Fibroblast of skin of scalp (primary cell): ENCODE measurements at regions not wholly inside any gene's neighbourhood (a gene's known extent, or its start where the extent isn't known, plus 50 kb on each side); places are given as distances from the start of the nearest gene placed in this dataset.
A peak's percentile ranks its signal among the peaks of the same experiment; 100 is the strongest.
"Not testable (repeated sequence)": the region's sequence is repeated elsewhere in the genome, so short reads cannot be mapped to it uniquely, and the experiment has no call there.

Experiments used
- DNase-seq: peaks from one replicate; pipeline ENCODE4 v3.0.0-alpha.2; 2013

GRCh38 chr7:145252031-145252430, 416.2 kb upstream of the TPK1 start:
- DNase-seq: no peak

- no peak for DNase-seq
Observed at GRCh38 chr7:145224775-145225174, 388.9 kb upstream of the TPK1 start.

GRCh38 chr7:145219461-145219860, 383.6 kb upstream of the TPK1 start:
- no peak for DNase-seq

DNA sequence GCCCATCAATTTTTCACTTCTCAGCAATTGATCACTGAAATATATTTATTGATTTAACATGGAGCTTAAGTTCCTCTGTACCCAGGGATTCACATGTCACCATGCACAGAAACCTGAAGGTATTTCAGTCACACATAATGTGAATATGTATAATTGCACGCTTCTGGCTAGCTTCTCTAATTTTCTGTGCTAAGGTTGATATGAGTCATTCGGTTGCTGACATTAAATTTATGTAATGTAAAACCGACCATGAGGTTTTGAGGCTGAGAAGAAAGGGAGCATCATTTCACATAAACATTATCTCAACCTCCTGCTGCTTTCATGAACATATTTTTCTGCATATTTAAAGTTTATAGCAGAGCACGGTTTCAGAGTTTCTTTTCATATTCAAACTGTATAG, 381.0 kb upstream of the TPK1 start:
- no peak for DNase-seq

GRCh38 chr7:145212050-145212449, 376.2 kb upstream of the TPK1 start:
- DNase-seq: no peak

DNA sequence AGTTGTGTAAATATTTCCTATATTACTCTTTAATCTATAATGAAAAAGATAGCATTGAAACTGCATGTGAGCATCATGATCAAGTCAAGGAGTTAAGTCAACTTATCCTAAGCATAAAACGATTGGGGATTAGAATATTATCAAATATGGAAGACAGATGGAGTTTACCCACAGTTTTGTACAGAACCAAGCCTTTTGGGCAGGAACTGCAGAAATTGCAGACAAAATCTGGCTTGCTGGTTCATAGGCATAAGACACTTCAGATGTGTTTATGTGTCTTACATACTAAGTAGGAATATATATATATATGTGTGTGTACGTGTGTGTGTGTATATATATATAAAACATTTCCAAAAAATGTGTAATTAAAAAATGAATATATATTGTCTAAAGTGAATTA, 375.4 kb upstream of the TPK1 start:
- no peak for DNase-seq

DNA sequence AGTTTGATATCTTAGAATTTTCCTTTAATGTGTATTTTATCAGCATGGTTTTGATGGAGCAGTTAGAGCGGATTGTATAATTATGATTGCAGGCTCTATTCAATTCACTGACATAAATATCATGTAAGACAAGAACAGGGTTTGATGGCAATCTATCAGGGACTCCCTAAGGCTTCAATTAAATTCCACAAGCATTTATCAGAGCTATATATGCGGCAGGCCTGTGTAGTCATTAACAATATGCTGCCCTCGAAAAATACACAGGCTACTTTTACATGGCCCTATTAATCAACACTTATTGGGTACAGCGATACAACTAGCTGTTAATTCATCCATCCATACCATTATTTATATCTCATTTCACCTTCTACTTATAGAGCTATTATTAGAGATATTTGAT, 358.1 kb upstream of the TPK1 start:
- DNase-seq: no peak

DNA sequence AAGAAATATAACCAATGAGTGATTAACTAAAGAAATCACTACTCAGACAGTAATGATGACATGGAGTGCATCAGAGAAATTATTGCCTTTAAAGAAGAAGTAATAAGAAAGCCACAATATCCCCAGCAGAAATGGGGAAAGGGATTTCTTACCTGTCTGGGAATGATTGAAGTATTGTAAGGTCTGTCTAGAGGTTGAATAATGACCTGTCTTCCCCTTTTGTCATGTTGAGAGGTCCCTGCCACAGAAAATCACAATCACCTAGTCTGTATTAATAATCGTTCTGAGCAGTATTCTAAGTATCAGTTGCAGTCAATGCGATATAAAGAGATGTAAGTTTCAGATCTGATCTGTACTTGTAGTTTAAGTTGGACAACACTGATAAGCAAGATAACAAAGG, 349.1 kb upstream of the TPK1 start:
- no peak for DNase-seq

GRCh38 chr7:145183069-145183468, 347.2 kb upstream of the TPK1 start:
- DNase-seq: no peak

GRCh38 chr7:145175366-145175765, 339.5 kb upstream of the TPK1 start:
- no peak for DNase-seq

GRCh38 chr7:145169908-145170307, 334.1 kb upstream of the TPK1 start:
- DNase-seq: no peak

DNA sequence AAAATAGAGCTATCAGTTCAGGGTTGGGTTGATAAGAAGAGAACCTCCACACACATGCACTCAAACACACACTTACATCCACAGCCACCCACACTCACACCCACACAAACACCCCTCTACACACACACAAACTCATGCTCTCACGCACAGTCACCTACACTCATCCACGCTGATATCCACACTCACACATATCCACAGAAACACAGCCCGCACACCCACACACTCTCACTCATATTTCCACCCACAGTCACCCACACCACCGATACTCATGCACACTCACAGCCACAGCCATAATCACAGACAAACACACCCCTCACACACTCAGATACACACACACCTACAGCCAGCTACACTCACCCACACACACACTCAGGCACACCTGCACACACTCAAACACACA, 333.0 kb upstream of the TPK1 start:
- DNase-seq: no peak

DNA sequence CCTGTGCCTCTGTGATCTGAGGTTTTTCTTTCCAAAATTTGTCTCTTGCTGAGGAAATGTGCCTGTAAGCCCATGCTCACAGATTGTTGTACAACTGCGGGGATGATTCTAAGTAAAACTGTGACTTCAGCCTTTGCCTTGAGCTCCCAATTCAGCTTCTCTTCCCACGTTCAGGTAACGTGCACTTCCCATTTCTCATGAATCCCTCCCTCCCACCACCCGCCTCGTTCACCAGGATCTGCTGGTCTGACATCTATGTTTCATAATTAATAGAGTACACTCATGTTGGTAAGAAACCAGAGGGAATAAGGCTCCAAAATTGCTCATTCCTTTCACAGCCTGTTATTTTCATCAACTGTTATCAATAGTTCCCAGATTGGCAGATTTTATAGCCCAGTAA, 332.6 kb upstream of the TPK1 start:
- no peak for DNase-seq

DNA sequence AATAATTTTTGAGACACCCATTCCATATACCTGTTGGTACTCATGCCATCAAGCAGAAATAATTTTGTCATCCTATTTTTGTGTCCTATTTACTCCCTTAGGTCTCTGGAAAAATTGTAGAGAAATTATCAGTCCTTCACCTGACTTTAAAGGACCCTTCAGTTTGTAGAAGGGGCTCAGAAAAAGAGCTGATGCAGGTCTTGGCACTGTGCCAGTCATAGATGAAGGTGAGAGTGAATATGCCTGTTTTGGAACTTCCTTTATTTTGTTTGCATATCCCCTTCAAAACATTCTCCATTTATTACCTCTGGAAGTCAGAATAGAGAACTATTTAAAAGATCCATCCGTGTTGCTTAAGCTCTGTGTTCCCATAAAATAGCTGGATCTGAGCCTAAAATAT, 321.0 kb upstream of the TPK1 start:
- DNase-seq: no peak

GRCh38 chr7:145152589-145152988, 316.7 kb upstream of the TPK1 start:
- DNase-seq: no peak

- DNase-seq: no peak
Observed at GRCh38 chr7:145151676-145152075, 315.8 kb upstream of the TPK1 start.

GRCh38 chr7:145147865-145148264, 312.0 kb upstream of the TPK1 start:
- no peak for DNase-seq

- DNase-seq: no peak
Observed at GRCh38 chr7:145143685-145144084, 307.8 kb upstream of the TPK1 start.

- DNase-seq: no peak
Observed at GRCh38 chr7:145134377-145134776, 298.5 kb upstream of the TPK1 start.

GRCh38 chr7:145123502-145123901, 287.6 kb upstream of the TPK1 start:
- no peak for DNase-seq

DNA sequence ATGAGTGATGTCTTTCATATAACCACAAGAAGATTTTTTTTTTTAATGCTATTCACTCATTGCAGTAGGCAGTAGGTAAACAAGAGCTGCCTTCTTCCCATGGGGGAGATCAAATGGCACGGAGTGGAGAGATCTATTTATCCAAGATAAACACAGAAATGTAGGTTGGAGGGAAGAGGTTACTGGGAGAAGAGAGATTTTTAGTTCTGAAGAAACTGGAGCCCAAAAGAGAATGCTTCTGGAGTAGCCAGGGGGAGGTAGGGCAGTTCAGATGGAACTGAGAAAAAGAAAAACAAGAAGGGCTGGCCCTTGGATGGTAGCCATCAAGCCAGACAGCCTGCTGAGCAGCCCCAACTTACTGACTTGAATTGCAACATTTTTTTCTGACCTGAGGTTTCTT, 270.1 kb upstream of the TPK1 start:
- DNase-seq: peak; percentile 1

DNA sequence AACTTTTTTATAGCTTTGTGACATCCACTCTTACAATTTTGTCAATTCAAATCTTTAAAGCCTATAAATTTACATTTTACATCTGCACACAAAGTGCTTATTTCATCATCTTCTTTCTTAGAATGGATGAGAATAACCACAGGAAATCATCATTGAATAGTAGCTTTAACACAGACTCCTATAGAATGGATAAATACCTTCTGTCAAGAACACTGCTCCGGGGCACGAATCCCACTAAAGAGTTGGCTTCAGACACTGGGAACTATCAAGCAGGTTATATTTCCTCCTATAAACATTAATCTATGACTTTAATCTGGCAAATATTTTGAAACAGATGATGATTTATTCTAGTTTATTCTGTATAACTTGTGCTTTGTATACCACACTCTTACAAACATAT, 269.7 kb upstream of the TPK1 start:
- DNase-seq: no peak

GRCh38 chr7:145104400-145104799, 268.5 kb upstream of the TPK1 start:
- DNase-seq: no peak

- DNase-seq: not testable (repeated sequence)
Observed at GRCh38 chr7:145102199-145102598, 266.3 kb upstream of the TPK1 start.

DNA sequence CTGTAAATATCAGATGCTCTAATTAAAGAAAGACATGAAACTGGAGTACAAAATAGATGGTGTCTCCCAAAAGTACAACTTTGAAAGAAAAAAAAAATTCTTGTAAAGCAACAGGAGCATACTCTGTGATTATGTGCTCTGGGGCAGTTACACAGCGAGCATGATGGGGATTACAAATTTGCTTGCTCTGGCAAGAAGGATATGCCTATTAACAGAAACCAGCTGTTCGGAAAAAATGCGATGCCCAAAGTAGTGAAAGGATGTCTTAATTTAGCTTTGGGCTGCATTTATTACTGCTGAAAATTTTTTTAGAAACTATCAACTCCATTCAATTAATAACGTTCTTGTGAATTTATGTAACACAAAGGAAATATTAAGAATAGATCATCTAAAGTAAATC, 256.9 kb upstream of the TPK1 start:
- no peak for DNase-seq
